ENCODE measurements at regions not wholly inside any gene's neighbourhood (a gene's known extent, or its start where the extent isn't known, plus 50 kb on each side); places are given as distances from the start of the nearest gene placed in this dataset.

GRCh38 chr3:176663387-176663786 lies 533.9 kb downstream of the TBL1XR1 start:
- in situ Hi-C loops (cut with HindIII; ENCODE audit: extremely low pct_ligation_motif_present, low pct_unique_long_range_greater_than_20kb) = no loop called here
- Histone ChIP-seq H3K4me1 (ENCODE audit: insufficient read depth, low read length) (no peaks in the 10 kb centered on the region), H3K9me3 (ENCODE audit: low read length) (no peaks in the 10 kb centered on the region), H4K20me1 (ENCODE audit: insufficient read depth, low read length) (no peaks in the 10 kb centered on the region), H3K9ac (ENCODE audit: insufficient read depth, low read depth, low read length) (no peak overlapping the region), H2AFZ (ENCODE audit: low read length) (no peak overlapping the region), H3K27ac (ENCODE audit: extremely low read length, insufficient read depth, low read length) (no peak overlapping the region), H3K79me2 (ENCODE audit: insufficient read depth, low read length) (no peaks in the 10 kb centered on the region), H3K36me3 (replicated peaks in 1 of 2; ENCODE audit: control insufficient read depth in 1 of 2, insufficient read depth in 2 of 2, low read length in 2 of 2) (no peaks in the 10 kb centered on the region), H3K4me3 (replicated peaks in 1 of 3; ENCODE audit: insufficient read depth in 1 of 3, low read depth in 2 of 3, low read length in 3 of 3) (no peak overlapping the region), H3K4me2 (ENCODE audit: low read depth, low read length) (no peak overlapping the region), H3K27me3 (ENCODE audit: control insufficient read depth in 1 of 2, insufficient read depth in 2 of 2, low read length in 2 of 2) (no peaks in the 10 kb centered on the region)
- DNase-seq (ENCODE audit: low spot score) (no peak), ATAC-seq (no peak), FAIRE-seq (no peak)
- no TSS peak for BruUV-seq (replicated peaks)
- WGBS (ENCODE audit: low lambda C conversion rate) = 4% methylated on average over 1 of the region's 1 CpG
- POLR2A ChIA-PET = no interaction called here
- no peak for TF ChIP-seq ARNT (IDR thresholded peaks at IDR 0.05)
- no peak for TF ChIP-seq TRAFD1 (CRISPR knock-in tag; IDR thresholded peaks at IDR 0.05; ENCODE audit: borderline replicate concordance)
- TF ChIP-seq SYNCRIP (IDR thresholded peaks at IDR 0.05; ENCODE audit: insufficient read depth, low read depth, low read length) = no peak
- TF ChIP-seq, protein P1, sequence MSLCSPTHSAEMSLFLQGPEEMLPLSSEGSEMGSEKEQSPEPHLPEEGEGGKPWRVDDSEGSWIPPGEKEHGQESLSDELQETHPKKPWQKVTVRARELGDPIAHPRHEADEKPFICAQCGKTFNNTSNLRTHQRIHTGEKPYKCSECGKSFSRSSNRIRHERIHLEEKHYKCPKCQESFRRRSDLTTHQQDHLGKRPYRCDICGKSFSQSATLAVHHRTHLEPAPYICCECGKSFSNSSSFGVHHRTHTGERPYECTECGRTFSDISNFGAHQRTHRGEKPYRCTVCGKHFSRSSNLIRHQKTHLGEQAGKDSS (CRISPR knock-in tag; IDR thresholded peaks at IDR 0.05; ENCODE audit: borderline replicate concordance, low read depth) = no peak
- TF ChIP-seq ZNF558 (CRISPR knock-in tag; IDR thresholded peaks at IDR 0.05; ENCODE audit: borderline replicate concordance) = no peak
- TF ChIP-seq ZNF556 (CRISPR knock-in tag; IDR thresholded peaks at IDR 0.05; ENCODE audit: borderline replicate concordance) = no peak
- intact Hi-C loops (cut with micrococcal nuclease; ENCODE audit: unreplicated experiment) = no loop called here
- CTCF ChIA-PET (ENCODE audit: low intra/inter-chr PET ratio, low total read pairs) = interaction anchor here (2.2 kb wide), 1 partner anchor 149 kb away, joined by 6 read pairs; no protein-coding TSS in a partner anchor
